C4-2B (cell line): ENCODE measurements at regions not wholly inside any gene's neighbourhood (a gene's known extent, or its start where the extent isn't known, plus 50 kb on each side); places are given as distances from the start of the nearest gene placed in this dataset.

Source experiments
- H3K27ac ChIP-seq: fragments of 450-650 bp; 2 replicates; pipeline ENCODE4 v1.5.1; 2017
- CTCF ChIP-seq: fragments of 450-650 bp; conservative IDR thresholded peaks from 2 replicates; pipeline ENCODE4 v1.5.1; 2017; ENCODE audit warnings: mild to moderate bottlenecking
- ZFX ChIP-seq: fragments of 450-650 bp; IDR thresholded peaks from 2 replicates; pipeline ENCODE4 v1.6.1; 2017

GRCh38 chr2:35415282-35415681 lies 940.3 kb upstream of the CRIM1 start:
- TF ChIP-seq ZFX: no peak
- peak; percentile 32 for TF ChIP-seq CTCF
- no peak overlapping the region for H3K27ac ChIP-seq

GRCh38 chr2:35410431-35411061 lies 945.0 kb upstream of the CRIM1 start:
- no peak overlapping the region for H3K27ac ChIP-seq
- TF ChIP-seq ZFX: no peak
- TF ChIP-seq CTCF: peak; percentile 92

- H3K27ac ChIP-seq: no peak overlapping the region
- TF ChIP-seq ZFX (no peak), CTCF (no peak)
These were observed 945.8 kb upstream of the CRIM1 start for GRCh38 chr2:35409762-35410161.

GRCh38 chr2:35408320-35408719 lies 947.3 kb upstream of the CRIM1 start:
- TF ChIP-seq CTCF (no peak), ZFX (no peak)
- no peak overlapping the region for H3K27ac ChIP-seq

GRCh38 chr2:35391736-35392442 lies 963.7 kb upstream of the CRIM1 start:
- TF ChIP-seq CTCF (no peak), ZFX (no peak)

GRCh38 chr2:35378791-35379190 lies 976.8 kb upstream of the CRIM1 start:
- no peak overlapping the region for H3K27ac ChIP-seq
- TF ChIP-seq CTCF (no peak), ZFX (no peak)

More at GRCh38 chr2:35391736-35392442, 963.7 kb upstream of the CRIM1 start:
- no peak overlapping the region for H3K27ac ChIP-seq

GRCh38 chr2:35374845-35375244 lies 980.7 kb upstream of the CRIM1 start:
- H3K27ac ChIP-seq: no peak overlapping the region
- no peak for TF ChIP-seq CTCF
- no peak for TF ChIP-seq ZFX
